ENCODE measurements at regions not wholly inside any gene's neighbourhood (a gene's known extent, or its start where the extent isn't known, plus 50 kb on each side); places are given as distances from the start of the nearest gene placed in this dataset.

GRCh38 chr12:62163368-62163767, 96.8 kb upstream of the USP15 start:
- TF ChIP-seq, protein P1, sequence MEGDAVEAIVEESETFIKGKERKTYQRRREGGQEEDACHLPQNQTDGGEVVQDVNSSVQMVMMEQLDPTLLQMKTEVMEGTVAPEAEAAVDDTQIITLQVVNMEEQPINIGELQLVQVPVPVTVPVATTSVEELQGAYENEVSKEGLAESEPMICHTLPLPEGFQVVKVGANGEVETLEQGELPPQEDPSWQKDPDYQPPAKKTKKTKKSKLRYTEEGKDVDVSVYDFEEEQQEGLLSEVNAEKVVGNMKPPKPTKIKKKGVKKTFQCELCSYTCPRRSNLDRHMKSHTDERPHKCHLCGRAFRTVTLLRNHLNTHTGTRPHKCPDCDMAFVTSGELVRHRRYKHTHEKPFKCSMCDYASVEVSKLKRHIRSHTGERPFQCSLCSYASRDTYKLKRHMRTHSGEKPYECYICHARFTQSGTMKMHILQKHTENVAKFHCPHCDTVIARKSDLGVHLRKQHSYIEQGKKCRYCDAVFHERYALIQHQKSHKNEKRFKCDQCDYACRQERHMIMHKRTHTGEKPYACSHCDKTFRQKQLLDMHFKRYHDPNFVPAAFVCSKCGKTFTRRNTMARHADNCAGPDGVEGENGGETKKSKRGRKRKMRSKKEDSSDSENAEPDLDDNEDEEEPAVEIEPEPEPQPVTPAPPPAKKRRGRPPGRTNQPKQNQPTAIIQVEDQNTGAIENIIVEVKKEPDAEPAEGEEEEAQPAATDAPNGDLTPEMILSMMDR (IDR thresholded peaks at IDR 0.05; ENCODE audit: insufficient read depth, low read length, poor library complexity, severe bottlenecking), result no peak
- TF ChIP-seq EZH2phosphoT487 (conservative IDR thresholded peaks at IDR 0.05; ENCODE audit: low read length), result no peak
